ENCODE measurements at regions not wholly inside any gene's neighbourhood (a gene's known extent, or its start where the extent isn't known, plus 50 kb on each side); places are given as distances from the start of the nearest gene placed in this dataset.

DNA sequence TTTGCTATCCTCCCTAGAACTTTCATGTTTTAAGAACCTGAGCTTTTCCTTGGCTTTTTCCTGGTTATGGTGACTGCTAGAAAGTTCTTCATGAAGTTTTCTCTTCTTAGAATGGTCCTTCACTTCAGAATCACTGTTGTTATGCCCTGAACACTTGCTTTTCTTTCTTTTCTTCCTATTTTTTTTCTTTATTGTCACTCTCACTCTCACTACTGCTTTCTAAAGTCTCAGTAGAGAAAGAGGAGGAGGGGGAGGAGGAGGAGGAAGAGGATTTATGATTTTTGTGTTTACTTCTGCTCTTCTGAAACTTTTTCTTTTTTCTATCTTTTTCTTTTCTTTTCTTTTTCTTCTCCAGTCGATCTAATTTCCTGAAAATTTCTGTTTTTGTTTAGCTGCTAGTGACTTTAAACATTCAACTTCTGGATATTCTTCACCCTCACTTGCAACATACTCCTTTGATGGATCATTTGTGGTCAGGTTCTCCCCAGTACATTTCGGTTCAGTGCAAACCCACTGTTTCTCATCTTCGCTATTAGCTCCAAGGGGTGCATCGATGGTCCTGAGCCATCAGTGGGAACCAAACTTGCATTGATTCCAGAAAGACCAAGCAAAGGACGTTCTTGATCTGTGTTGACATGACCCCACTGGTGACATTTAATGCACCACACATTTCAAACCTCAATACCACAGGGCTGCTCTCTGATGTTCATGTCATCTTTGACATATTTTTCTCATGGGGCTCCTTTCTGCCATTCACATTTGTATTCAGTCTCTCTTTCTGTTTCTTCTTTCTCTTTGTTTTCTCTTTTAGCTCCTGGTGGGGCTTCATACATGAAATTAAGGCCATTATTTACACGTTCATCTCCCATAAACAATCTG is 81.6 kb upstream of the HAND1 start:
- Histone ChIP-seq H2AFZ (ENCODE audit: low read length) (no peak overlapping the region), H3K9me2 (replicated peaks; ENCODE audit: insufficient read depth, low read length) (no peaks in the 10 kb centered on the region), H3K27ac (ENCODE audit: low read length) (no peak overlapping the region), H3K4me2 (ENCODE audit: low read depth, low read length) (no peak overlapping the region), H3K36me3 (replicated peaks; ENCODE audit: insufficient read depth, low read length) (no peaks in the 10 kb centered on the region), H3K27me3 (replicated peaks; ENCODE audit: insufficient read depth, low read length) (no peaks in the 10 kb centered on the region), H3F3A (ENCODE audit: insufficient read depth, low read length) (no peaks in the 10 kb centered on the region), H3K9ac (ENCODE audit: low read length) (no peak overlapping the region), H4K20me1 (ENCODE audit: insufficient read depth, low read length) (no peaks in the 10 kb centered on the region), H3K9me3 (replicated peaks; ENCODE audit: insufficient read depth, low read length) (no peaks in the 10 kb centered on the region), H3K79me2 (ENCODE audit: low read length) (no peaks in the 10 kb centered on the region), H3K4me3 (ENCODE audit: low read length) (no peak overlapping the region), H3K4me1 (ENCODE audit: low read length) (no peaks in the 10 kb centered on the region)
- no peak for DNase-seq
- TF ChIP-seq EZH2phosphoT487 (IDR thresholded peaks at IDR 0.05; ENCODE audit: low read length): no peak
- TF ChIP-seq EZH2 (optimal IDR thresholded peaks at IDR 0.05; ENCODE audit: low read depth, low read length): no peak
- TF ChIP-seq, protein P1, sequence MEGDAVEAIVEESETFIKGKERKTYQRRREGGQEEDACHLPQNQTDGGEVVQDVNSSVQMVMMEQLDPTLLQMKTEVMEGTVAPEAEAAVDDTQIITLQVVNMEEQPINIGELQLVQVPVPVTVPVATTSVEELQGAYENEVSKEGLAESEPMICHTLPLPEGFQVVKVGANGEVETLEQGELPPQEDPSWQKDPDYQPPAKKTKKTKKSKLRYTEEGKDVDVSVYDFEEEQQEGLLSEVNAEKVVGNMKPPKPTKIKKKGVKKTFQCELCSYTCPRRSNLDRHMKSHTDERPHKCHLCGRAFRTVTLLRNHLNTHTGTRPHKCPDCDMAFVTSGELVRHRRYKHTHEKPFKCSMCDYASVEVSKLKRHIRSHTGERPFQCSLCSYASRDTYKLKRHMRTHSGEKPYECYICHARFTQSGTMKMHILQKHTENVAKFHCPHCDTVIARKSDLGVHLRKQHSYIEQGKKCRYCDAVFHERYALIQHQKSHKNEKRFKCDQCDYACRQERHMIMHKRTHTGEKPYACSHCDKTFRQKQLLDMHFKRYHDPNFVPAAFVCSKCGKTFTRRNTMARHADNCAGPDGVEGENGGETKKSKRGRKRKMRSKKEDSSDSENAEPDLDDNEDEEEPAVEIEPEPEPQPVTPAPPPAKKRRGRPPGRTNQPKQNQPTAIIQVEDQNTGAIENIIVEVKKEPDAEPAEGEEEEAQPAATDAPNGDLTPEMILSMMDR (IDR thresholded peaks at IDR 0.05; ENCODE audit: low read length): no peak

DNA sequence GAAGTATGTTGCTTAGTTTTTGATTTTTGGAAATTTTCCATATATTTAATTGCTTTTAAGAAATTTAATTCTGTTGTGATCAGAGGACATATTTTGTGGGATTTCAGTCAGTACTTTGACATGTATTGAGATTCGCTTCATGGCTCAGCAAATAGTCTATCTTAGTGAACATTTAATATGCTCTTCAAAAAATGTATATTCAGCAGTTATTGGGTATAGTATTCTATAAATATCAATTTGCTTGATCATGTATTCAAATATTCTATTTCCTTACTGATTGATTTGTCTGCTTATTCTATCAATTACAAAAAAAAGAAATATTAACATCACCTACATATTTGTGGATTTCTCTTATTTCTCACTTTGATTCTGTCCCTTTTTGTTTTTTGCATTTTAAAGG is 79.5 kb upstream of the HAND1 start:
- Histone ChIP-seq H4K20me1 (ENCODE audit: insufficient read depth, low read length) (no peaks in the 10 kb centered on the region), H3K9me2 (replicated peaks; ENCODE audit: insufficient read depth, low read length) (no peaks in the 10 kb centered on the region)
- TF ChIP-seq EZH2 (optimal IDR thresholded peaks at IDR 0.05; ENCODE audit: low read depth, low read length): no peak
- TF ChIP-seq EZH2phosphoT487 (IDR thresholded peaks at IDR 0.05; ENCODE audit: low read length): no peak
- TF ChIP-seq, protein P1 (IDR thresholded peaks at IDR 0.05; ENCODE audit: low read length): no peak

DNA sequence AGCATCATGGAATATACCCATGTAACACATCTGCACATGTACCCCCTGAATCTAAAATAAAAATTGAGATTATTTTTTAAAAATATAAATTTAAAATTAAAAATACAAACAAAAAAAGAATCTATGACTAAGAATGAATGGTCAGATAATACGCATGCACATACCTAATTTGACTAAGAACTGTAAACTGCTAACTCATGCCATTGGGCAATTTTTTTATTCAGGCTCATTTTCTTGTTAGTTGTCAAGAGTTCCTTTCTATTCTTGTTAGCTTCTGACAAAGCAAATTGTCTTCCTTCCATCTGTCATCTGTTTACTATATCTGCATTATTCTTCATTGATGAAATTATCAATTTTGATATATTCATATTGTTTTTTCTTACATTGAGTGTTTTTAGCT is 69.5 kb upstream of the HAND1 start:
- Histone ChIP-seq H3K27ac (ENCODE audit: low read length) (no peak overlapping the region), H3K4me3 (ENCODE audit: low read length) (no peak overlapping the region), H2AFZ (ENCODE audit: low read length) (no peak overlapping the region), H3K27me3 (replicated peaks; ENCODE audit: insufficient read depth, low read length) (no peaks in the 10 kb centered on the region), H3K9me2 (replicated peaks; ENCODE audit: insufficient read depth, low read length) (no peaks in the 10 kb centered on the region), H3K4me2 (ENCODE audit: low read depth, low read length) (no peak overlapping the region), H4K20me1 (ENCODE audit: insufficient read depth, low read length) (no peaks in the 10 kb centered on the region), H3K4me1 (ENCODE audit: low read length) (peaks cover 11% of the 10 kb centered on the region; the same call in 1 of the 2 replicates), H3K9me3 (replicated peaks; ENCODE audit: insufficient read depth, low read length) (no peaks in the 10 kb centered on the region), H3K79me2 (ENCODE audit: low read length) (no peaks in the 10 kb centered on the region), H3K36me3 (replicated peaks; ENCODE audit: insufficient read depth, low read length) (no peaks in the 10 kb centered on the region), H3K9ac (ENCODE audit: low read length) (no peak overlapping the region), H3F3A (ENCODE audit: insufficient read depth, low read length) (no peaks in the 10 kb centered on the region)
- no peak for TF ChIP-seq EZH2 (optimal IDR thresholded peaks at IDR 0.05; ENCODE audit: low read depth, low read length)
- no peak for TF ChIP-seq EZH2phosphoT487 (IDR thresholded peaks at IDR 0.05; ENCODE audit: low read length)
- TF ChIP-seq, protein P1 (IDR thresholded peaks at IDR 0.05; ENCODE audit: low read length): no peak
- no peak for DNase-seq

More for the DNA sequence above, 79.5 kb upstream of the HAND1 start:
- H3K9me3 ChIP-seq (replicated peaks; ENCODE audit: insufficient read depth, low read length): no peaks in the 10 kb centered on the region
- H3K4me2 ChIP-seq (ENCODE audit: low read depth, low read length): no peak overlapping the region
- no peaks in the 10 kb centered on the region for H3K79me2 ChIP-seq (ENCODE audit: low read length)
- H3K36me3 ChIP-seq (replicated peaks; ENCODE audit: insufficient read depth, low read length): no peaks in the 10 kb centered on the region
- DNase-seq: no peak
- no peak overlapping the region for H3K4me3 ChIP-seq (ENCODE audit: low read length)
- no peak overlapping the region for H3K9ac ChIP-seq (ENCODE audit: low read length)
- H3K27me3 ChIP-seq (replicated peaks; ENCODE audit: insufficient read depth, low read length): no peaks in the 10 kb centered on the region
- H2AFZ ChIP-seq (ENCODE audit: low read length): no peak overlapping the region
- no peak overlapping the region for H3K27ac ChIP-seq (ENCODE audit: low read length)
- H3K4me1 ChIP-seq (ENCODE audit: low read length): no peaks in the 10 kb centered on the region
- no peaks in the 10 kb centered on the region for H3F3A ChIP-seq (ENCODE audit: insufficient read depth, low read length)

Data from MM.1S (cell line).